K562 (cell line): ENCODE measurements at regions not wholly inside any gene's neighbourhood (a gene's known extent, or its start where the extent isn't known, plus 50 kb on each side); places are given as distances from the start of the nearest gene placed in this dataset.

Experiments used
- EZH2 ChIP-seq: IDR thresholded peaks from 2 replicates; pipeline ENCODE4 v1.6.1; 2012; ENCODE audit warnings: low read depth, mild to moderate bottlenecking, inconsistent platforms, low read length, borderline replicate concordance
- PRDM10 ChIP-seq: fragments of 450-650 bp; IDR thresholded peaks from 2 replicates; pipeline ENCODE4 v1.6.1; 2018; ENCODE audit not compliant: partially characterized antibody
- RB1 ChIP-seq: fragments of 450-650 bp; IDR thresholded peaks from 2 replicates; pipeline ENCODE4 v1.6.1; 2017; ENCODE audit warnings: low read depth, mild to moderate bottlenecking
- SP2 ChIP-seq: IDR thresholded peaks from 2 replicates; pipeline ENCODE4 v1.6.1; 2011; ENCODE audit warnings: mild to moderate bottlenecking, low read depth, low read length, moderate library complexity; ENCODE audit not compliant: poor library complexity, severe bottlenecking; ENCODE audit errors: extremely low read depth
- TCF7 ChIP-seq: sonication (generic); IDR thresholded peaks from 2 replicates; pipeline ENCODE4 v1.6.1; 2016; ENCODE audit warnings: antibody characterized with exemption, borderline replicate concordance
- TF ChIP-seq, protein P1 (sequence below), 3 experiments: IDR thresholded peaks in 2 of 3; conservative IDR thresholded peaks in 1 of 3; 2 replicates each; pipeline ENCODE4 v1.5.1; 2011 to 2012; ENCODE audit warnings: low read length in 3 of 3, mild to moderate bottlenecking in 3 of 3, control low read depth in 2 of 3, improper control_type of control experiment in 1 of 3, inconsistent platforms in 1 of 3, low read depth in 1 of 3, mixed read lengths in 1 of 3, moderate library complexity in 1 of 3; ENCODE audit not compliant: insufficient read depth in 2 of 3

DNA sequence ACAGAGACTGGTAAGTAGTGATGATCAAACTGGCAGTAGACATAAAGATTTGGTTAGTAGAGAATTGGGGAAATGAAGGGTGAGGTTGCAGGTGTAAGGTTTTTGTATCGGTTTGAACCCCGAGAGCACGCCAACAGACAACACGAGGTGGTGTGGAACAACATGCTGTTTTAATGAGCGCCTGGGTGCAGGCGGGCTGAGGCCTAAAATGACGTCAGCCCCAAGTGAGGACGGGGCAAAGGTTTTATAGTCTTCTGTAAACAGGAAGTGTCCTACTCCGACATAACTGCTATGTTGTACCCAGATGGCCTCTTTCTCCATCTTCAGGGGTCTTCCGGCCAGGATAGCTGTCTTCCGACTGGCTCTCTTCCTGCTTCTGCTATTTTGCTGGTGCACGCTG, 178.8 kb downstream of the HHIPL2 start:
- TF ChIP-seq PRDM10 (no peak), EZH2 (no peak), RB1 (no peak), SP2 (no peak), TCF7 (no peak)
- TF ChIP-seq, protein P1, sequence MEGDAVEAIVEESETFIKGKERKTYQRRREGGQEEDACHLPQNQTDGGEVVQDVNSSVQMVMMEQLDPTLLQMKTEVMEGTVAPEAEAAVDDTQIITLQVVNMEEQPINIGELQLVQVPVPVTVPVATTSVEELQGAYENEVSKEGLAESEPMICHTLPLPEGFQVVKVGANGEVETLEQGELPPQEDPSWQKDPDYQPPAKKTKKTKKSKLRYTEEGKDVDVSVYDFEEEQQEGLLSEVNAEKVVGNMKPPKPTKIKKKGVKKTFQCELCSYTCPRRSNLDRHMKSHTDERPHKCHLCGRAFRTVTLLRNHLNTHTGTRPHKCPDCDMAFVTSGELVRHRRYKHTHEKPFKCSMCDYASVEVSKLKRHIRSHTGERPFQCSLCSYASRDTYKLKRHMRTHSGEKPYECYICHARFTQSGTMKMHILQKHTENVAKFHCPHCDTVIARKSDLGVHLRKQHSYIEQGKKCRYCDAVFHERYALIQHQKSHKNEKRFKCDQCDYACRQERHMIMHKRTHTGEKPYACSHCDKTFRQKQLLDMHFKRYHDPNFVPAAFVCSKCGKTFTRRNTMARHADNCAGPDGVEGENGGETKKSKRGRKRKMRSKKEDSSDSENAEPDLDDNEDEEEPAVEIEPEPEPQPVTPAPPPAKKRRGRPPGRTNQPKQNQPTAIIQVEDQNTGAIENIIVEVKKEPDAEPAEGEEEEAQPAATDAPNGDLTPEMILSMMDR (IDR thresholded peaks at IDR 0.05 in 2 of 3, conservative IDR thresholded peaks at IDR 0.05 in 1 of 3; ENCODE audit: insufficient read depth in 2 of 3, low read depth in 1 of 3, low read length in 3 of 3), result no peak
